Epithelial cell of proximal tubule (primary cell): ENCODE measurements at regions not wholly inside any gene's neighbourhood (a gene's known extent, or its start where the extent isn't known, plus 50 kb on each side); places are given as distances from the start of the nearest gene placed in this dataset.
A peak's percentile ranks its signal among the peaks of the same experiment; 100 is the strongest.

ENCODE experiments used
- DNase-seq: peaks from one replicate; pipeline ENCODE4 v3.0.0-alpha.2; 2011; ENCODE audit warnings: low read depth
- H3K4me3 ChIP-seq: 2 replicates; pipeline ENCODE4 v1.5.1; 2011; ENCODE audit warnings: low read depth, mild to moderate bottlenecking, low read length
- CTCF ChIP-seq: conservative IDR thresholded peaks from 2 replicates; pipeline ENCODE4 v1.5.1; 2012; ENCODE audit warnings: low read depth, mild to moderate bottlenecking, low read length

DNA sequence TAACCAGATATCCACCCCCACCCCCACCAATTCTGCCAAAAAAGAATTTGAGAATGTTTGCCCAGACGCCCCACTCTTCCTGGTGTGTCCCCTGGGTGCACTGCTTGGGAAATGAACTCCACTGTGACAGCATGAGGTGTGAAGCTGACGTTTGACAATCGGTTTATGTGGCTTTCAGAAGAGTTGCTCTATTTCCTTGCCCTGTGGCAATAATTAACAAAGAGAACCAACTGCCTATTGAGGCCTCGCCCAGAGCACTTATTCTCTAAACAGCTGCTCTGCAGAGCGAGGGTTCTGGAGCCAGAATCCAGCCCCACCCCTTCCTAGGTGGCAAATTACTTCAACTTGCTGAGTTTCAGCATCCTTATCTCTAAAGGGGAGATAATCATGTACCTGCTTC, 115.8 kb upstream of the SIX3 start:
- DNase-seq = no peak
- no peak for TF ChIP-seq CTCF

DNA sequence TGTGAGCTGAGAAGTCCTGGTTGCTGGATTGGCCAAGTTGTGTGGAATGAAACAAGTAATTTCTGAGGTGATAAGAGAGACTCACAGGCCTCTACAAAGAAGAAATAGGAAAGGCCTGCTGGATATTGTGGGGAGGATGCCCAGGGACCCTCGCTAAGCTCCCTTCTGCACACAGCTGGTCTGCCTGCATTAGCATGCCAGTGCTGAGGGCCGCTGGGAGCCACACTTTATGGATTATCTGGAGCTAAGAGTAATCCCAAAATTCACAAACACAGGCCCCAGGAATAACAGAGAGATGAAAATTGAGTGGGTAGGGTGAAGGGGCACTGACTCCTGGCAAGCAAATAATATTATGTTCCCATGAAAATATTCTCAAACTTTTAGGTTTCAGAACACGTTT, 114.9 kb upstream of the SIX3 start:
- no peak for DNase-seq
- no peak for TF ChIP-seq CTCF
- no peak overlapping the region for H3K4me3 ChIP-seq

More for the DNA sequence above, 115.8 kb upstream of the SIX3 start:
- H3K4me3 ChIP-seq = no peak overlapping the region

GRCh38 chr2:44829771-44830170, 111.7 kb upstream of the SIX3 start:
- no peak overlapping the region for H3K4me3 ChIP-seq
- DNase-seq = no peak
- TF ChIP-seq CTCF = no peak

GRCh38 chr2:44833171-44834069, 108.1 kb upstream of the SIX3 start:
- TF ChIP-seq CTCF = no peak
- no peak overlapping the region for H3K4me3 ChIP-seq
- DNase-seq = peak; percentile 92

GRCh38 chr2:44834656-44835055, 106.8 kb upstream of the SIX3 start:
- no peak for DNase-seq
- no peak overlapping the region for H3K4me3 ChIP-seq
- no peak for TF ChIP-seq CTCF

DNA sequence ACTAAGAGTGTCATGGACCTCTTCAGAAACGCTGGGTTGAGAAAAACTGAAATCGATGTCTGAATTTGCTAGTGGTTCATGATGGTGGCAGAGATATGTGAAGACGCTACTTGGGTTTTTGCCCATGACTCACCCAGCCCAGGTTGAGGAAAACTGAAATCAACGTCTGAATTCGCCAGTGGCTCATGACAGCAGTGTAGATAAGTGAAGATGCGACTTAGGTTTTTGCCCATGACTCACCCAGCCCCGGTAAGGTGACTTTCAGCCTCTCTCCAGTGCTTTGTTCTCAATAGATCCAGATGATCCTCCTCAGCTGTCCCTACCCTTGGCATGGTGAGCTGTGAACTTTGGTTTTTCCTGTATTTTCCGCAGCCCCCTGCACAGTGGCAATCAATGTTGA, 105.3 kb upstream of the SIX3 start:
- H3K4me3 ChIP-seq = no peak overlapping the region
- DNase-seq = no peak
- no peak for TF ChIP-seq CTCF

GRCh38 chr2:44836916-44837315, 104.6 kb upstream of the SIX3 start:
- TF ChIP-seq CTCF = no peak
- H3K4me3 ChIP-seq = no peak overlapping the region
- DNase-seq = no peak
